GM10248 (cell line): ENCODE measurements at regions not wholly inside any gene's neighbourhood (a gene's known extent, or its start where the extent isn't known, plus 50 kb on each side); places are given as distances from the start of the nearest gene placed in this dataset.
"Not testable (repeated sequence)": the region's sequence is repeated elsewhere in the genome, so short reads cannot be mapped to it uniquely, and the experiment has no call there.

ENCODE experiments used
- CTCF ChIA-PET: fragments of 300-600 bp; sonication (Branson Sonifier 250); formaldehyde crosslinking; extraction: SDS; loops from one replicate; lab custom pipeline; 2021; ENCODE audit warnings: antibody characterized with exemption; lab: Yijun Ruan, JAX
- POLR2A ChIA-PET: fragments of 350-650 bp; sonication (Branson Sonifier 250); formaldehyde crosslinking; extraction: SDS; loops from one replicate; lab custom pipeline; 2020; ENCODE audit warnings: antibody characterized with exemption; lab: Yijun Ruan, JAX
- DNase-seq: peaks from one replicate; pipeline ENCODE4 v3.0.0; 2012; ENCODE audit errors: extremely low spot score
- TF ChIP-seq, protein P1 (sequence below): IDR thresholded peaks from 2 replicates; pipeline ENCODE4 v1.5.1; 2012; ENCODE audit warnings: mild to moderate bottlenecking, low read depth; ENCODE audit errors: extremely low read depth, missing control alignments, control extremely low read depth

DNA sequence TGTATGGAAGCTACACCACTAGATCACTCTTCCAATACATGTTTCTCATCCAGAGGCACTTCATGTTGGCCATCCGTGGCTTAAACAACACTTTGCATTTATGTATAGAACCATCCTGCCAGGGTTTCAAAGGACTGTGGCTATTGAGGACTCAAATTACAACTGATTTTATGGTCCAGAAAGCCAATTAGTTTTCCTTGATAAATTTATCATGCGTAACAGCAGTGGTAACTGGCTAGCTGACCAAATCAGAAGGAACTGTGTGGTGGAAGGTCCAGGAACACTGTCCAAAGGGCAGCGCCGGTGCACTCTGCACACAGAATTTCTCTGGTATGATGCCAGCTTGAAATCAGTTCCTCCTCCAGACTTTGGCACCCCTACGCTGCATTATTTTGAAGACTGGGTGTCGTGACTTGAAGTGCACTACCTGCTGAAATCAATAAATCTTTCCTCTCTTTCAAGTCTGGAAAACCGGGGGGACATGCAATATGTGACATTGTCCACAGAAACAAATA lies 69.3 kb upstream of the TMEM252 start:
- POLR2A ChIA-PET = no interaction called here
- TF ChIP-seq, protein P1, sequence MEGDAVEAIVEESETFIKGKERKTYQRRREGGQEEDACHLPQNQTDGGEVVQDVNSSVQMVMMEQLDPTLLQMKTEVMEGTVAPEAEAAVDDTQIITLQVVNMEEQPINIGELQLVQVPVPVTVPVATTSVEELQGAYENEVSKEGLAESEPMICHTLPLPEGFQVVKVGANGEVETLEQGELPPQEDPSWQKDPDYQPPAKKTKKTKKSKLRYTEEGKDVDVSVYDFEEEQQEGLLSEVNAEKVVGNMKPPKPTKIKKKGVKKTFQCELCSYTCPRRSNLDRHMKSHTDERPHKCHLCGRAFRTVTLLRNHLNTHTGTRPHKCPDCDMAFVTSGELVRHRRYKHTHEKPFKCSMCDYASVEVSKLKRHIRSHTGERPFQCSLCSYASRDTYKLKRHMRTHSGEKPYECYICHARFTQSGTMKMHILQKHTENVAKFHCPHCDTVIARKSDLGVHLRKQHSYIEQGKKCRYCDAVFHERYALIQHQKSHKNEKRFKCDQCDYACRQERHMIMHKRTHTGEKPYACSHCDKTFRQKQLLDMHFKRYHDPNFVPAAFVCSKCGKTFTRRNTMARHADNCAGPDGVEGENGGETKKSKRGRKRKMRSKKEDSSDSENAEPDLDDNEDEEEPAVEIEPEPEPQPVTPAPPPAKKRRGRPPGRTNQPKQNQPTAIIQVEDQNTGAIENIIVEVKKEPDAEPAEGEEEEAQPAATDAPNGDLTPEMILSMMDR = no peak
- no peak for DNase-seq
- CTCF ChIA-PET = interaction anchor here (1.3 kb wide), 2 partner anchors 10 to 14 kb away, joined by 3 read pairs; no protein-coding TSS in a partner anchor

DNA sequence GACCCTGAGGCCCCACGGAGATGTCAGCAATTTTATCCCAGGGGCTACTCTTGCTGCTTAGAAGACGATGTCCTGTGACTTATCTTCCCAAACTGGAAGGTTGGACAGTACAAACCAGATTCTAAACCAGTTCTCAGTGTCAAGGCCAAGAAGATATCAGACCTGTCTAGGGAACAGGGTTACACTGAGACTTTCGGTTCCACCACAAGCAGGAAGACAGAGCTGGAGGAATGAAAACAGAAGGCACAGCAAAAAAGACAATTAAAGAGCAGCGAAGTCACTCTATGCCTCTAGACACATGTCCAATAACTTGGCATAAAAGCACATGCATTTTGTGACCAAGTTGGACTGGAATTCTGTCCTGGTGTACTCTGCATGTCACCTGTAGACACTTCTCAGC lies 73.4 kb upstream of the TMEM252 start:
- POLR2A ChIA-PET = no interaction called here
- CTCF ChIA-PET = interaction anchor here (2.0 kb wide), 1 partner anchor 46 kb away, joined by 4 read pairs; no protein-coding TSS in a partner anchor
- DNase-seq = no peak
- TF ChIP-seq, protein P1 = no peak

DNA sequence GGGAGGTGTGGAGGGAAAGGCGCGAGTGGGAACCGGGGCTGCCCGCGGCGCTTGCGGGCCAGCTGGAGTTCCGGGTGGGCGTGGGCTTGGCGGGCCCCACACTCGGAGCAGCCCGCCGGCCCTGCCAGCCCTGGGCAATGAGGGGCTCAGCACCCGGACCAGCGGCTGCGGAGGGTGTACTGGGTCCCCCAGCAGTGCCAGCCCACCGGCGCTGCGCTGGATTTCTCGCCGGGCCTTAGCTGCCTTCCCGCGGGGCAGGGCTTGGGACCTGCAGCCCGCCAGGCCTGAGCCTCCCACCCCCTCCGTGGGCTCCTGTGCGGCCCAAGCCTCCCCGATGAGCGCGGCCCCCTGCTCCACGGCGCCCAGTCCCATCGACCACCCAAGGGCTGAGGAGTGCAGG lies 76.3 kb upstream of the TMEM252 start:
- POLR2A ChIA-PET, DNase-seq: not testable (repeated sequence)
- CTCF ChIA-PET = interaction anchor here (1.5 kb wide), 1 partner anchor 33 kb away, joined by 3 read pairs; no protein-coding TSS in a partner anchor

DNA sequence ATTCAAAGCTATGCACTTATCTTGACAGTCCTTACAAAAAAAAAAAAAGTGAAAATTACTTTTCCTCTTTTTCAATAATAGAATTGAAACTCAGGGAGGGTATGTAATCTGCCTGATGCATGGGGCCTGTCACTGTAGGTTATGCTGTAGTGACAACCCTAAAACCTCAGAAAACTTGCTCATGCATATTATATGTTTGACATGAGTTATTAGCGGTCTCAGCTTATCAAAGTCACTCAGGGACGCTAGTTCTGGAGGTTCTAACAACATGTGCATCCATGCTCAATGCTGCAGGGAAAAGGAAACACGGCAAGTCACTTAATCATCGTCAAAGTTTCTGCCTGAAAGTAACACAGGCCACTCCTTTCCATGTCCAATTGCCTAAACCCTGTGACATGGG lies 78.4 kb upstream of the TMEM252 start:
- ChIA-PET CTCF (interaction anchor here (1.6 kb wide), 1 partner anchor 36 kb away, joined by 3 read pairs; no protein-coding TSS in a partner anchor), POLR2A (no interaction called here)
- DNase-seq = no peak
- TF ChIP-seq, protein P1 = no peak

DNA sequence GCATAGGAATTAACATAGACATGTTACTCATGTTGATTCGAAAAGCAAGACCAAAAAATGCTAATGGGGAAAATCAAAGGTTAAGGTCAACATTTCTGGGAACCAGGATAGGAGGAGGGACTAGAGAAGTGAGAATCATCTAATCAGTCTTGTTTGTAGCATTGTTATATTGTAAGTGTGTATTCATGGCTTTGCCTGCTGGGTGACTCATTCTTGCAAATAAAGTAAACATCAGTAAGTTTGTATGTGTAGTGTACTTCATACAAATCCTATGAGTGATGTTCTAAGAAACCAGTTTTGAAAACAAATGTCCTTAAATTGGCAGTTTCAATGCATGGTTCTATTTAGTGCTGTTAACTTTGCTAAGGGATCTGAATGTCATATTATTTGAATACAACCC lies 79.0 kb upstream of the TMEM252 start:
- ChIA-PET POLR2A (no interaction called here), CTCF (interaction anchor here (1.6 kb wide), 1 partner anchor 37 kb away, joined by 3 read pairs; no protein-coding TSS in a partner anchor)
- TF ChIP-seq, protein P1 = no peak
- DNase-seq = no peak

DNA sequence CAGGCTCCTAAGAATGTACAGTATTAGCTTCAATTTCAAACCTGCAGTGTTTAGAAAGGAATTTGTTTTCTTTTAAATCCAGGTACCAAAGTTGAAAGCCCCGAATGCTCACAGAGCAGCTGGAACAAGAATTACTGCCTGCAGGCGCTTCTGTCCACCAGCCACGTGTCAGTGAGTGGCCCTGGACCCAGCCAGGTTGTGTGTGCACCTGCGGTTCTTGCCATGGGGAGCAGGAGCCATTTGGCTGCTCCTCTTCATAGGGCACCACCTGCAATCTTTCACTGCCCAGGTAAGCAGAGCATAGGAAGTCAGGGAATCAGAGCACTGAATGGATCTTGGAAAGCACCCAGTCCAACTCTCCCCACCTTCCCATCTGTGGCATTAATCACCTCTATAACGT lies 79.5 kb upstream of the PIP5K1B start:
- POLR2A ChIA-PET = no interaction called here
- CTCF ChIA-PET = interaction anchor here (1.9 kb wide), 1 partner anchor 11 kb away, joined by 5 read pairs; no protein-coding TSS in a partner anchor
- TF ChIP-seq, protein P1 = no peak
- DNase-seq = no peak

DNA sequence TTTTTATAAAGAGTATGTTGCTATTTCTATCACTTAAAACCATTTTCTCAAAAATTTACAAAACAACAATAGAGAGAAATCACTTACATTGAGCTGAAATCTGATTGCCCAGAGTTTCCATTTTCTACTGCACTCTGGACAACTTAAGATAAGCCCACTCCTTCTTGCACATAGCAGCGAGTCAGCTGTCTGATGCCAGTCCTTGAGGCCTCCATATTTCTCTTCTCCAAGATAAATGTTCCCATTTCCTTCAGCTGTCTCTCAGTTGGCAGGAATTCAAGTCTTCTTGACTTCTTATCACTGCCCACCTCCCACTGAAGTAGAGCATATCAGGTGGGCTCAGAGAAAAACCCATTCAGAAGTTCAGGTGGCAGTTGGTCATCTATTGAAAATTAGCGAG lies 78.5 kb upstream of the PIP5K1B start:
- TF ChIP-seq, protein P1 = no peak
- POLR2A ChIA-PET = no interaction called here
- DNase-seq = no peak
- CTCF ChIA-PET = interaction anchor here (0.7 to 1.9 kb wide), 3 partner anchors 10 to 13 kb away, joined by 3 to 5 read pairs (median 3); no protein-coding TSS in a partner anchor
